H1 (cell line): ENCODE measurements at regions not wholly inside any gene's neighbourhood (a gene's known extent, or its start where the extent isn't known, plus 50 kb on each side); places are given as distances from the start of the nearest gene placed in this dataset.
A peak's percentile ranks its signal among the peaks of the same experiment; 100 is the strongest.

Experiments used
- CTCF ChIA-PET: fragments of 300-600 bp; sonication (Branson Sonifier 250); formaldehyde crosslinking; loops from one replicate; lab custom pipeline; 2021; ENCODE audit not compliant: partially characterized antibody; lab: Charles Lee
- POLR2A ChIA-PET: fragments of 300-600 bp; sonication (Branson Sonifier 250); formaldehyde crosslinking; loops from one replicate; lab custom pipeline; 2021; ENCODE audit warnings: inconsistent platforms; ENCODE audit not compliant: partially characterized antibody; lab: Charles Lee
- DNase-seq, 2 experiments: peaks; one replicate each; pipeline versions ENCODE4 v3.0.0 to v3.0.0-alpha.2; 2010 to 2022; ENCODE audit warnings: low spot score in 2 of 2, low read depth in 1 of 2, mixed read lengths in 1 of 2
- FAIRE-seq: peaks from 2 replicates; lab custom pipeline; 2011; peaks lifted over from hg19 to GRCh38; lab: Jason Lieb, UNC
- H2AFZ ChIP-seq: 2 replicates; pipeline ENCODE4 v1.8.1; 2012; ENCODE audit warnings: low read length, inconsistent platforms
- H2AK5ac ChIP-seq: 2 replicates; pipeline ENCODE4 v1.6.1; 2013; ENCODE audit warnings: low read depth, low read length
- H2BK120ac ChIP-seq: replicated peaks from 2 replicates; pipeline ENCODE3; 2013; ENCODE audit warnings: low read depth, low read length, inconsistent platforms
- H2BK12ac ChIP-seq: 2 replicates; pipeline ENCODE4 v1.6.1; 2013; ENCODE audit warnings: low read depth, low read length
- H2BK15ac ChIP-seq: 2 replicates; pipeline ENCODE4 v1.6.1; 2013; ENCODE audit warnings: low read length
- H2BK20ac ChIP-seq: 2 replicates; pipeline ENCODE4 v1.6.1; 2013; ENCODE audit warnings: low read length
- H2BK5ac ChIP-seq: 2 replicates; pipeline ENCODE4 v1.6.1; 2013; ENCODE audit warnings: low read depth, low read length
- H3K14ac ChIP-seq: 2 replicates; pipeline ENCODE4 v1.6.1; 2013; ENCODE audit warnings: inconsistent platforms; ENCODE audit not compliant: insufficient read length
- H3K18ac ChIP-seq: 2 replicates; pipeline ENCODE4 v1.6.1; 2013; ENCODE audit warnings: low read length; ENCODE audit errors: extremely low read depth
- H3K23ac ChIP-seq: 2 replicates; pipeline ENCODE4 v1.6.1; 2013; ENCODE audit warnings: inconsistent platforms; ENCODE audit not compliant: insufficient read length
- H3K23me2 ChIP-seq: 2 replicates; pipeline ENCODE4 v1.6.1; 2013; ENCODE audit warnings: low read depth, low read length
- H3K27ac ChIP-seq: 2 replicates; pipeline ENCODE4 v1.6.1; 2011; ENCODE audit warnings: low read depth, low read length, inconsistent platforms
- H3K27me3 ChIP-seq, 4 experiments: replicated peaks in 1 of 4; 1 replicate in 1 of 4; 2 replicates in 3 of 4; pipeline versions ENCODE4 v1.6.1 to v1.8.1; 2011 to 2013; ENCODE audit warnings: low read length in 3 of 4, mild to moderate bottlenecking in 3 of 4, inconsistent platforms in 2 of 4, mixed read lengths in 2 of 4, moderate library complexity in 1 of 4; ENCODE audit not compliant: control insufficient read depth in 3 of 4, insufficient read depth in 3 of 4; ENCODE audit errors: extremely low read depth in 1 of 4
- H3K36me3 ChIP-seq, 4 experiments: 2 replicates each; pipeline versions ENCODE4 v1.6.1 to v1.8.1; 2011 to 2013; ENCODE audit warnings: mild to moderate bottlenecking in 4 of 4, low read length in 3 of 4, moderate library complexity in 2 of 4, control low read depth in 1 of 4, inconsistent platforms in 1 of 4; ENCODE audit not compliant: insufficient read depth in 4 of 4, control insufficient read depth in 2 of 4
- H3K4ac ChIP-seq: replicated peaks from 2 replicates; pipeline ENCODE3; 2013; ENCODE audit warnings: low read length, low read depth, mixed read lengths, inconsistent platforms; ENCODE audit not compliant: insufficient read length
- H3K4me1 ChIP-seq, 4 experiments: replicated peaks in 1 of 4; 1 replicate in 1 of 4; 2 replicates in 3 of 4; pipeline versions ENCODE4 v1.6.1 to v1.8.1; 2011 to 2013; ENCODE audit warnings: low read length in 3 of 4, inconsistent platforms in 2 of 4, mixed read lengths in 1 of 4; ENCODE audit not compliant: insufficient read depth in 4 of 4, control insufficient read depth in 3 of 4
- H3K4me2 ChIP-seq, 2 experiments: 2 replicates each; pipeline versions ENCODE4 v1.6.1 to v1.8.1; 2011 to 2013; ENCODE audit warnings: low read depth in 2 of 2, low read length in 2 of 2, control low read depth in 1 of 2, inconsistent platforms in 1 of 2, mild to moderate bottlenecking in 1 of 2; ENCODE audit not compliant: insufficient read depth in 1 of 2
- H3K4me3 ChIP-seq, 4 experiments: fragments of 200-600, 300-600 bp in 1 of 4; sonication (generic), shearing (Covaris generic), sonication (Bioruptor Twin) in 1 of 4; 2 replicates each; pipeline versions ENCODE4 v1.5.1 to v1.8.1; 2011 to 2016; ENCODE audit warnings: low read length in 4 of 4, low read depth in 3 of 4, control low read depth in 2 of 4, inconsistent platforms in 2 of 4, mild to moderate bottlenecking in 2 of 4, mixed read lengths in 1 of 4, moderate library complexity in 1 of 4; ENCODE audit not compliant: insufficient read depth in 2 of 4; ENCODE audit errors: extremely low read depth in 1 of 4
- H3K56ac ChIP-seq: replicated peaks from 2 replicates; pipeline ENCODE3; 2013; ENCODE audit warnings: low read depth, mild to moderate bottlenecking, mixed read lengths, low read length, inconsistent platforms; ENCODE audit not compliant: insufficient read length
- H3K79me1 ChIP-seq: 2 replicates; pipeline ENCODE4 v1.6.1; 2013; ENCODE audit warnings: low read depth, low read length, control low read depth
- H3K79me2 ChIP-seq, 2 experiments: 2 replicates each; pipeline versions ENCODE4 v1.6.1 to v1.8.1; 2012 to 2013; ENCODE audit warnings: low read length in 2 of 2, mild to moderate bottlenecking in 2 of 2, inconsistent platforms in 1 of 2; ENCODE audit not compliant: insufficient read depth in 2 of 2, control insufficient read depth in 1 of 2
- H3K9ac ChIP-seq, 4 experiments: replicated peaks in 1 of 4; 1 replicate in 1 of 4; 2 replicates in 3 of 4; pipeline versions ENCODE4 v1.6.1 to v1.8.1; 2011 to 2013; ENCODE audit warnings: low read depth in 3 of 4, low read length in 3 of 4, control low read depth in 2 of 4, mild to moderate bottlenecking in 2 of 4, moderate library complexity in 2 of 4, inconsistent platforms in 1 of 4; ENCODE audit errors: extremely low read depth in 1 of 4
- H3K9me3 ChIP-seq, 2 experiments: 2 replicates each; pipeline versions ENCODE4 v1.6.1 to v1.8.1; 2012 to 2013; ENCODE audit warnings: mild to moderate bottlenecking in 2 of 2, moderate library complexity in 2 of 2, control low read depth in 1 of 2, inconsistent platforms in 1 of 2, low read depth in 1 of 2, low read length in 1 of 2, mixed read lengths in 1 of 2; ENCODE audit not compliant: insufficient read depth in 2 of 2
- H4K20me1 ChIP-seq, 2 experiments: replicated peaks in 1 of 2; 2 replicates each; pipeline versions ENCODE3 to v1.8.1; 2011 to 2013; ENCODE audit warnings: inconsistent platforms in 2 of 2, low read length in 2 of 2, mild to moderate bottlenecking in 1 of 2; ENCODE audit not compliant: insufficient read depth in 2 of 2, control insufficient read depth in 1 of 2
- H4K5ac ChIP-seq: 2 replicates; pipeline ENCODE4 v1.6.1; 2013; ENCODE audit warnings: low read length, low read depth, mixed read lengths, inconsistent platforms; ENCODE audit not compliant: insufficient read length
- H4K8ac ChIP-seq: 2 replicates; pipeline ENCODE4 v1.8.0; 2013; ENCODE audit warnings: mild to moderate bottlenecking, moderate library complexity, low read length, inconsistent platforms; ENCODE audit not compliant: insufficient read depth; ENCODE audit errors: extremely low read depth
- H4K91ac ChIP-seq: replicated peaks from 2 replicates; pipeline ENCODE3; 2013; ENCODE audit warnings: low read length, mixed read lengths, inconsistent platforms; ENCODE audit not compliant: insufficient read length
- KDM4A ChIP-seq: IDR thresholded peaks from one replicate; pipeline ENCODE4 v1.7.1; 2012; ENCODE audit warnings: low read depth, mild to moderate bottlenecking, moderate library complexity, low read length, inconsistent platforms; ENCODE audit not compliant: severe bottlenecking
- TCF12 ChIP-seq: IDR thresholded peaks from 2 replicates; pipeline ENCODE4 v1.6.1; 2011; ENCODE audit warnings: low read depth, mild to moderate bottlenecking, low read length
- WGBS, 2 experiments: shearing (Covaris generic) in 1 of 2; methylation state at CpG; one replicate each; pipeline versions ENCODE4 v1.1.6 to v1.1.7; 2013 to 2015; ENCODE audit warnings: low lambda C conversion rate in 2 of 2, mixed read lengths in 2 of 2, inconsistent platforms in 1 of 2, low coverage in 1 of 2, missing lambda C conversion rate in 1 of 2; ENCODE audit not compliant: insufficient replicate concordance in 2 of 2, insufficient coverage in 1 of 2, insufficient read length in 1 of 2; ENCODE audit errors: extremely low coverage in 1 of 2, missing lambda C conversion rate in 1 of 2; 5-methylcytosine and 5-hydroxymethylcytosine counted together

DNA sequence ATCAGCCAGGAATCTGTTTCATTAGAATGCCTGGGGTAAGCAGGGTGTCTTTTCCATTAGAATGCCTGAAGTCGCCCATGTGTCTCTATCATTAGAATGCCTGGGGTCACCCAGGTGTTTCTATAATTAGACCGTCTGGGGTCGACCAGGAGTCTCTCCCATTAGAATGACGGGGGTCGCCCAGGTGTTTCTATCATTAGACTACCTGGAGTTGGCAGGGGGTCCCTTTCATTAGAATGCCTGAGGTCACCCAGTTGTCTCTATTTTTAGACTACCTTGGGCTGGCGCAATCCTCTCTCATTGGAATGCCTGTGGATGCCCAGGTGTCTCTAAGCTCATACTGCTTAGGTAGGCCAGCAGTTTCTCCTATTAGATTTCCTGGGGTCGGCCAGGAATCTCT, 1447.6 kb downstream of the UQCRFS1 start:
- H3K4me2 ChIP-seq, result no peak overlapping the region
- no peak overlapping the region for H3K23ac ChIP-seq
- H3K4ac ChIP-seq, result no peak overlapping the region
- no peak overlapping the region for H3K4me3 ChIP-seq
- FAIRE-seq, result no peak
- H4K20me1 ChIP-seq, result no peaks in the 10 kb centered on the region
- no peak overlapping the region for H4K91ac ChIP-seq
- no peak overlapping the region for H3K27ac ChIP-seq
- no peak overlapping the region for H2BK5ac ChIP-seq
- WGBS, 2 experiments, result 80% methylated on average over 7 of the region's 7 CpGs; no CpG with 5 or more reads in 1 of the 2 experiments
- H3K56ac ChIP-seq, result no peak overlapping the region
- H3K14ac ChIP-seq, result no peak overlapping the region
- H3K4me1 ChIP-seq, result no peaks in the 10 kb centered on the region
- no peaks in the 10 kb centered on the region for H3K79me1 ChIP-seq
- no peaks in the 10 kb centered on the region for H3K23me2 ChIP-seq
- H2AFZ ChIP-seq, result no peak overlapping the region
- H3K79me2 ChIP-seq, result no peaks in the 10 kb centered on the region
- ChIA-PET POLR2A (no interaction called here), CTCF (no interaction called here)
- DNase-seq, result no peak
- TF ChIP-seq KDM4A (no peak), TCF12 (peak; percentile 86; the same call in 1 of the 2 replicates)
- no peak overlapping the region for H3K18ac ChIP-seq
- no peak overlapping the region for H2BK120ac ChIP-seq
- peaks cover 25 to 75% (median 56%) of the 10 kb centered on the region in 4 experiments for H3K27me3 ChIP-seq
- H2BK20ac ChIP-seq, result no peak overlapping the region
- H2BK12ac ChIP-seq, result no peak overlapping the region
- no peak overlapping the region for H4K8ac ChIP-seq
- H4K5ac ChIP-seq, result no peak overlapping the region
- H3K9ac ChIP-seq, result no peak overlapping the region
- H3K9me3 ChIP-seq, result peaks cover 0 to 9% of the 10 kb centered on the region in 2 experiments; a peak in 1 of 4 replicates
- H2AK5ac ChIP-seq, result no peak overlapping the region
- H3K36me3 ChIP-seq, result no peaks in the 10 kb centered on the region
- no peak overlapping the region for H2BK15ac ChIP-seq
